PC-9 (cell line): ENCODE measurements at regions not wholly inside any gene's neighbourhood (a gene's known extent, or its start where the extent isn't known, plus 50 kb on each side); places are given as distances from the start of the nearest gene placed in this dataset.

Experiments
- EZH2 ChIP-seq: fragments of 200-600 bp; sonication (generic); IDR thresholded peaks from 2 replicates; pipeline ENCODE4 v1.8.0; 2017; ENCODE audit warnings: antibody characterized with exemption, low read depth
- TF ChIP-seq, protein P1 (sequence below): fragments of 200-600 bp; sonication (generic); conservative IDR thresholded peaks from 2 replicates; pipeline ENCODE4 v1.6.1; 2017; ENCODE audit warnings: mixed run types, antibody characterized with exemption, mild to moderate bottlenecking, moderate library complexity

GRCh38 chr13:65763811-65764210, 1466.3 kb downstream of the PCDH9 start:
- TF ChIP-seq, protein P1, sequence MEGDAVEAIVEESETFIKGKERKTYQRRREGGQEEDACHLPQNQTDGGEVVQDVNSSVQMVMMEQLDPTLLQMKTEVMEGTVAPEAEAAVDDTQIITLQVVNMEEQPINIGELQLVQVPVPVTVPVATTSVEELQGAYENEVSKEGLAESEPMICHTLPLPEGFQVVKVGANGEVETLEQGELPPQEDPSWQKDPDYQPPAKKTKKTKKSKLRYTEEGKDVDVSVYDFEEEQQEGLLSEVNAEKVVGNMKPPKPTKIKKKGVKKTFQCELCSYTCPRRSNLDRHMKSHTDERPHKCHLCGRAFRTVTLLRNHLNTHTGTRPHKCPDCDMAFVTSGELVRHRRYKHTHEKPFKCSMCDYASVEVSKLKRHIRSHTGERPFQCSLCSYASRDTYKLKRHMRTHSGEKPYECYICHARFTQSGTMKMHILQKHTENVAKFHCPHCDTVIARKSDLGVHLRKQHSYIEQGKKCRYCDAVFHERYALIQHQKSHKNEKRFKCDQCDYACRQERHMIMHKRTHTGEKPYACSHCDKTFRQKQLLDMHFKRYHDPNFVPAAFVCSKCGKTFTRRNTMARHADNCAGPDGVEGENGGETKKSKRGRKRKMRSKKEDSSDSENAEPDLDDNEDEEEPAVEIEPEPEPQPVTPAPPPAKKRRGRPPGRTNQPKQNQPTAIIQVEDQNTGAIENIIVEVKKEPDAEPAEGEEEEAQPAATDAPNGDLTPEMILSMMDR: no peak
- TF ChIP-seq EZH2: no peak
